Adrenal gland (tissue), 9 donors: ENCODE measurements at regions not wholly inside any gene's neighbourhood (a gene's known extent, or its start where the extent isn't known, plus 50 kb on each side); places are given as distances from the start of the nearest gene placed in this dataset.

ENCODE experiments used
- DNase-seq, 7 donors: peaks; one replicate each; pipeline ENCODE4 v3.0.0-alpha.2; 2019 to 2020
- H3K27ac ChIP-seq, 5 donors: fragments of 200-600 bp; sonication (generic) in 4 of 5; 1 replicate in 3 of 5; 2 replicates in 2 of 5; pipeline versions ENCODE4 v1.5.1 to v1.8.0; 2016 to 2020; ENCODE audit warnings: mild to moderate bottlenecking in 1 of 5
- H3K27me3 ChIP-seq: fragments of 200-600 bp; 2 replicates; pipeline ENCODE4 v1.8.0; 2021
- H3K36me3 ChIP-seq, 2 donors: fragments of 200-600 bp; replicated peaks in 1 of 2; 1 replicate in 1 of 2; 2 replicates in 1 of 2; pipeline versions ENCODE4 v1.5.1 to v1.8.0; 2018 to 2022
- H3K4me1 ChIP-seq, 2 donors: fragments of 200-600 bp; replicated peaks in 1 of 2; 1 replicate in 1 of 2; 2 replicates in 1 of 2; pipeline versions ENCODE4 v1.5.1 to v1.8.0; 2018 to 2021
- H3K4me3 ChIP-seq, 4 donors: fragments of 200-600 bp; sonication (generic) in 3 of 4; one replicate each; pipeline ENCODE4 v1.5.1; 2016 to 2018
- H3K9me3 ChIP-seq, 3 donors: fragments of 200-600 bp; sonication (generic) in 1 of 3; replicated peaks in 1 of 3; 1 replicate in 2 of 3; 2 replicates in 1 of 3; pipeline versions ENCODE4 v1.5.1 to v1.8.0; 2016 to 2021
- CTCF ChIP-seq, 6 experiments: fragments of 450-650 bp in 4 of 6; fragments of 200-600 bp in 2 of 6; sonication (generic) in 1 of 6; IDR thresholded peaks; 1 replicate in 5 of 6; 2 replicates in 1 of 6; pipeline versions ENCODE4 v1.5.1 to v1.8.0; 2016 to 2021; ENCODE audit warnings: antibody characterized with exemption in 6 of 6, mild to moderate bottlenecking in 2 of 6, moderate library complexity in 1 of 6
- POLR2A ChIP-seq, 2 donors: fragments of 450-650 bp; IDR thresholded peaks; one replicate each; pipeline ENCODE4 v1.6.1; 2017; ENCODE audit warnings: antibody characterized with exemption in 2 of 2, mild to moderate bottlenecking in 2 of 2, moderate library complexity in 1 of 2
- WGBS, 4 donors: extraction: QIAGEN DNeasy Blood & Tissue Kit in 2 of 4; methylation state at CpG; one replicate each; pipeline versions ENCODE4 v1.1.5 to v1.1.7; 2013 to 2017; 5-methylcytosine and 5-hydroxymethylcytosine counted together
- intact Hi-C, 2 donors: fragments of 100-400 bp; cut with DNase I; formaldehyde crosslinking; loops; one replicate each; pipeline versions ENCODE4 v1.14.1 to v1.15.0; 2022 to 2023
- donor health status: healthy with polysubstance abuse.
- donor health status: Bipolar disorder and iron deficiency.
- donor health status: DM: yes; HTN: yes; CAD: no.
- donor health status: DM: no; HTN: no; CAD: no.
- donor health status: DM: no; HTN: no; CAD: no.

DNA sequence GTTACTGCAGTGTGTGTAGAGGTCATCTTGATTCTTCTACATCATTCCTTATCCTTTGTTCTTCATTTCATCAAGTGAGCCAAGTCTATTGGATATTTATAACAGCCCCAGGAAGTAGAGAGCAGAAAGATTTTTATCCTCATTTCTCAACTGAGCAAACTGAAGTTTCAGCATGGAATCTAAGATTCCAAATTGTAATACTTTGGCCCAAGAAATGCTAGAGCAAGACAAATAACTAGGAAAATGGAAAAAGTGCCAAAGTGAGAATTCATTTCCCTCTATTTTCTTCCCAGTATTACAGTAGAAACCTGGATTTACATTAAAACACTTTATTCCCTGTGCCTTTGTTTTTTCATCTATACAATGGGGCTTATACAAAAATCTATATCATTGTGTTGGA, 346.8 kb downstream of the ARPP21 start:
- no peak for DNase-seq
- TF ChIP-seq CTCF (IDR thresholded peaks at IDR 0.05) (no peak), POLR2A (IDR thresholded peaks at IDR 0.05) (no peak)
- no peaks in the 10 kb centered on the region for H3K9me3 ChIP-seq
- H3K4me3 ChIP-seq, result no peak overlapping the region
- intact Hi-C loops, result no loop called here
- H3K4me1 ChIP-seq, result no peaks in the 10 kb centered on the region
- no peaks in the 10 kb centered on the region for H3K27me3 ChIP-seq
- H3K36me3 ChIP-seq, result no peaks in the 10 kb centered on the region
- H3K27ac ChIP-seq, result no peak overlapping the region

GRCh38 chr3:35987386-35987785, 348.1 kb downstream of the ARPP21 start:
- Histone ChIP-seq H3K36me3 (no peaks in the 10 kb centered on the region), H3K9me3 (no peaks in the 10 kb centered on the region), H3K4me1 (no peaks in the 10 kb centered on the region), H3K27ac (no peak overlapping the region), H3K27me3 (no peaks in the 10 kb centered on the region), H3K4me3 (no peak overlapping the region)
- TF ChIP-seq POLR2A (IDR thresholded peaks at IDR 0.05) (no peak), CTCF (IDR thresholded peaks at IDR 0.05) (no peak)
- no peak for DNase-seq
- intact Hi-C loops, result no loop called here

DNA sequence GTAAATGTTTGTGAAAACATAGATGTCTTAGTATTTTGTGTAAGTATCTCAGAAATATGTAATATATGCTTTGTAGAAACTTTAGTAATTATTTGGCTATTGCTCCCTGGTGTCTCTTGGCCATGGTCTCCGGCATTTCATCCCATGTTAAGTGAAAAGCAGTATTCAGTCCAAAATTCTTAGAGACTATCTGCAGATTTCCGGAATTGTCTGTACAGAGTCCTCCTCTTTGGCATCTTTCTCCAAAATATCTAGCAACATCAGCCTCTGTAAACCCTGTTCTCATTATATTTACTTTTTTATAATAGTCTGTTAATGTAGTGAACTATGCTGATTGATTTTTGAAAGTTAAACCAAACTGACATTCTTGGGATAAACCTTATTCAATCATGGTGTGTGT, 352.7 kb downstream of the ARPP21 start:
- DNase-seq, result no peak
- TF ChIP-seq POLR2A (IDR thresholded peaks at IDR 0.05) (no peak), CTCF (IDR thresholded peaks at IDR 0.05) (no peak)
- Histone ChIP-seq H3K36me3 (no peaks in the 10 kb centered on the region), H3K4me1 (no peaks in the 10 kb centered on the region), H3K4me3 (no peak overlapping the region), H3K27ac (no peak overlapping the region), H3K9me3 (no peaks in the 10 kb centered on the region), H3K27me3 (no peaks in the 10 kb centered on the region)
- intact Hi-C loops, result no loop called here
- WGBS, 4 donors, result 68 to 76% (median 74%) methylated on average over 2 of the region's 2 CpGs

DNA sequence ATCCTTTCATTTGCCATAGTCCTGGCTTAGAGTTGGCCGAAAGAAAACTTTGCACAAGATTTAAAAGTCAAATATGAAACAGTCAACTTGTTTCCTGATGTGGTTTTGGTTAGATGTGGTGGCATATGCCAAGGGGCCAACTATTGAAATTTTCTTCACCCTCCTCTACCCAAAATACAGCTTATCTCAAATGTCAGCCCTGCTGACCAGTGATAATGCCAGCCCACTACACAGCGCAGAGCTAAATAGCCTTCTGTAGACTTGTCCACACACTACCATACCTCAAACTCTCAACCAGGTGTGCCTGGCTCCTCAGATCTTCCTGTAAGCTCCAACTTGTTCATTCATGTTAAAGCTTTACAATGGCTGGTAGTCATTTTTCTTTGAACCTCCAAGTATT, 368.5 kb upstream of the STAC start:
- TF ChIP-seq CTCF (IDR thresholded peaks at IDR 0.05), result no peak
- TF ChIP-seq POLR2A (IDR thresholded peaks at IDR 0.05), result no peak
- Histone ChIP-seq H3K27me3 (no peaks in the 10 kb centered on the region), H3K27ac (no peak overlapping the region), H3K4me3 (no peak overlapping the region), H3K9me3 (no peaks in the 10 kb centered on the region), H3K36me3 (no peaks in the 10 kb centered on the region), H3K4me1 (no peaks in the 10 kb centered on the region)
- WGBS, 4 donors, result 49 to 78% (median 77%) methylated on average over 2 of the region's 2 CpGs
- no peak for DNase-seq
- intact Hi-C loops, result no loop called here
